ENCODE measurements at regions not wholly inside any gene's neighbourhood (a gene's known extent, or its start where the extent isn't known, plus 50 kb on each side); places are given as distances from the start of the nearest gene placed in this dataset.

GRCh38 chr9:87375397-87376073, 122.1 kb upstream of the DAPK1 start:
- H3K27me3 ChIP-seq (ENCODE audit: control insufficient read depth, low read length) = no peaks in the 10 kb centered on the region

GRCh38 chr9:87378676-87379075, 119.0 kb upstream of the DAPK1 start:
- no peaks in the 10 kb centered on the region for H3K36me3 ChIP-seq (ENCODE audit: control insufficient read depth, low read length)
- H4K20me1 ChIP-seq (ENCODE audit: control insufficient read depth, insufficient read depth, low read depth, low read length) = no peaks in the 10 kb centered on the region
- H3K27me3 ChIP-seq (ENCODE audit: control insufficient read depth, low read length) = no peaks in the 10 kb centered on the region
- TF ChIP-seq EZH2phosphoT487 (IDR thresholded peaks at IDR 0.05; ENCODE audit: borderline replicate concordance, low read length) = no peak
- TF ChIP-seq, protein P1, sequence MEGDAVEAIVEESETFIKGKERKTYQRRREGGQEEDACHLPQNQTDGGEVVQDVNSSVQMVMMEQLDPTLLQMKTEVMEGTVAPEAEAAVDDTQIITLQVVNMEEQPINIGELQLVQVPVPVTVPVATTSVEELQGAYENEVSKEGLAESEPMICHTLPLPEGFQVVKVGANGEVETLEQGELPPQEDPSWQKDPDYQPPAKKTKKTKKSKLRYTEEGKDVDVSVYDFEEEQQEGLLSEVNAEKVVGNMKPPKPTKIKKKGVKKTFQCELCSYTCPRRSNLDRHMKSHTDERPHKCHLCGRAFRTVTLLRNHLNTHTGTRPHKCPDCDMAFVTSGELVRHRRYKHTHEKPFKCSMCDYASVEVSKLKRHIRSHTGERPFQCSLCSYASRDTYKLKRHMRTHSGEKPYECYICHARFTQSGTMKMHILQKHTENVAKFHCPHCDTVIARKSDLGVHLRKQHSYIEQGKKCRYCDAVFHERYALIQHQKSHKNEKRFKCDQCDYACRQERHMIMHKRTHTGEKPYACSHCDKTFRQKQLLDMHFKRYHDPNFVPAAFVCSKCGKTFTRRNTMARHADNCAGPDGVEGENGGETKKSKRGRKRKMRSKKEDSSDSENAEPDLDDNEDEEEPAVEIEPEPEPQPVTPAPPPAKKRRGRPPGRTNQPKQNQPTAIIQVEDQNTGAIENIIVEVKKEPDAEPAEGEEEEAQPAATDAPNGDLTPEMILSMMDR (IDR thresholded peaks at IDR 0.05; ENCODE audit: low read depth, low read length, poor library complexity, severe bottlenecking) = no peak
- no peaks in the 10 kb centered on the region for H3K9me3 ChIP-seq (ENCODE audit: control insufficient read depth, insufficient read depth, low read length)
- no peaks in the 10 kb centered on the region for H3K4me1 ChIP-seq (ENCODE audit: control insufficient read depth, low read length)
- no peak overlapping the region for H3K4me3 ChIP-seq (ENCODE audit: low read length)
- no peak overlapping the region for H3K27ac ChIP-seq (ENCODE audit: low read depth, low read length)
- H3K9me2 ChIP-seq (replicated peaks; ENCODE audit: control insufficient read depth, low read length) = no peaks in the 10 kb centered on the region
- no peaks in the 10 kb centered on the region for H3F3A ChIP-seq (ENCODE audit: control insufficient read depth, insufficient read depth)
- H3K79me2 ChIP-seq (ENCODE audit: control insufficient read depth, low read length) = no peaks in the 10 kb centered on the region
- H3K4me2 ChIP-seq (ENCODE audit: low read length) = no peak overlapping the region

More at GRCh38 chr9:87375397-87376073, 122.1 kb upstream of the DAPK1 start:
- no peak overlapping the region for H3K4me2 ChIP-seq (ENCODE audit: low read length)
- H3K4me1 ChIP-seq (ENCODE audit: control insufficient read depth, low read length) = no peaks in the 10 kb centered on the region
- H4K20me1 ChIP-seq (ENCODE audit: control insufficient read depth, insufficient read depth, low read depth, low read length) = no peaks in the 10 kb centered on the region
- H3K4me3 ChIP-seq (ENCODE audit: low read length) = no peak overlapping the region
- H3K36me3 ChIP-seq (ENCODE audit: control insufficient read depth, low read length) = no peaks in the 10 kb centered on the region
- H3K9me3 ChIP-seq (ENCODE audit: control insufficient read depth, insufficient read depth, low read length) = no peaks in the 10 kb centered on the region
- no peaks in the 10 kb centered on the region for H3F3A ChIP-seq (ENCODE audit: control insufficient read depth, insufficient read depth)
- H3K79me2 ChIP-seq (ENCODE audit: control insufficient read depth, low read length) = no peaks in the 10 kb centered on the region
- no peaks in the 10 kb centered on the region for H3K9me2 ChIP-seq (replicated peaks; ENCODE audit: control insufficient read depth, low read length)
- no peak overlapping the region for H3K27ac ChIP-seq (ENCODE audit: low read depth, low read length)
- TF ChIP-seq EZH2phosphoT487 (IDR thresholded peaks at IDR 0.05; ENCODE audit: borderline replicate concordance, low read length) = no peak
- TF ChIP-seq, protein P1 (IDR thresholded peaks at IDR 0.05; ENCODE audit: low read depth, low read length, poor library complexity, severe bottlenecking) = no peak

DNA sequence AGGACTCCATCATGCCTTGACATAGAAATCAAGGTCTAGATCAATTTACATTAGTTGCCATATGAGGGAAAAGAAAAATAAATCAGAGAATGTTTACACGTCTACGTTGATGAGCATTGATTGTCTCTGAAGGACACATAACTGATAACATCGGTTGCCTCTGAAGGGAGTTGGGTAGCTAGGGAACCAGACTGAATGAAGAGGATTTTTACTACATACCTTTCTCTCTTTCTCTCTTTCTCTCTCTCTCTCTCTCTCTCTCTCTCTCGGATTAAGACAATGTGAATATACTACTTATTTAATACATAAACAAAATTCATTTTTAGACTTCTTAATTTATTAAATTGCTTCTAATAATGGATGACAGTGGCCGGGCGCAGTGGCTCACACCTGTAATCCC, 118.4 kb upstream of the DAPK1 start:
- H3K36me3 ChIP-seq (ENCODE audit: control insufficient read depth, low read length) = no peaks in the 10 kb centered on the region
- no peak overlapping the region for H3K4me3 ChIP-seq (ENCODE audit: low read length)
- no peaks in the 10 kb centered on the region for H3K27me3 ChIP-seq (ENCODE audit: control insufficient read depth, low read length)
- H3F3A ChIP-seq (ENCODE audit: control insufficient read depth, insufficient read depth) = no peaks in the 10 kb centered on the region
- no peaks in the 10 kb centered on the region for H4K20me1 ChIP-seq (ENCODE audit: control insufficient read depth, insufficient read depth, low read depth, low read length)
- no peaks in the 10 kb centered on the region for H3K4me1 ChIP-seq (ENCODE audit: control insufficient read depth, low read length)
- H3K79me2 ChIP-seq (ENCODE audit: control insufficient read depth, low read length) = no peaks in the 10 kb centered on the region
- TF ChIP-seq EZH2phosphoT487 (IDR thresholded peaks at IDR 0.05; ENCODE audit: borderline replicate concordance, low read length) = no peak
- TF ChIP-seq, protein P1 (IDR thresholded peaks at IDR 0.05; ENCODE audit: low read depth, low read length, poor library complexity, severe bottlenecking) = no peak
- no peaks in the 10 kb centered on the region for H3K9me2 ChIP-seq (replicated peaks; ENCODE audit: control insufficient read depth, low read length)
- no peak overlapping the region for H3K4me2 ChIP-seq (ENCODE audit: low read length)
- H3K27ac ChIP-seq (ENCODE audit: low read depth, low read length) = no peak overlapping the region
- no peaks in the 10 kb centered on the region for H3K9me3 ChIP-seq (ENCODE audit: control insufficient read depth, insufficient read depth, low read length)

Measured in DOHH2 (cell line).